Cardiac fibroblast (primary cell): ENCODE measurements at regions not wholly inside any gene's neighbourhood (a gene's known extent, or its start where the extent isn't known, plus 50 kb on each side); places are given as distances from the start of the nearest gene placed in this dataset.

Source experiments
- DNase-seq, 2 donors: peaks; one replicate each; pipeline versions ENCODE4 v3.0.0 to v3.0.0-alpha.2; 2010; ENCODE audit warnings: low read depth in 2 of 2
- H3K4me3 ChIP-seq, 2 donors: replicated peaks in 1 of 2; 1 replicate in 1 of 2; 2 replicates in 1 of 2; pipeline ENCODE4 v1.5.1; 2011; ENCODE audit warnings: low read depth in 2 of 2, low read length in 2 of 2, mild to moderate bottlenecking in 2 of 2, moderate library complexity in 1 of 2
- CTCF ChIP-seq: IDR thresholded peaks from one replicate; pipeline ENCODE4 v1.5.1; 2011; ENCODE audit warnings: low read depth, mild to moderate bottlenecking, low read length, inconsistent platforms

GRCh38 chr1:4265836-4266235 lies 365.8 kb upstream of the C1orf174 start:
- TF ChIP-seq CTCF, result no peak
- no peak for DNase-seq
- no peak overlapping the region for H3K4me3 ChIP-seq

- no peak for TF ChIP-seq CTCF
- H3K4me3 ChIP-seq, result no peak overlapping the region
- DNase-seq, result no peak
These were observed 367.5 kb upstream of the C1orf174 start for GRCh38 chr1:4267381-4268261.

GRCh38 chr1:4268262-4268888 lies 368.3 kb upstream of the C1orf174 start:
- DNase-seq, result no peak
- TF ChIP-seq CTCF, result no peak

GRCh38 chr1:4268889-4269284 lies 368.8 kb upstream of the C1orf174 start:
- no peak for DNase-seq
- no peak for TF ChIP-seq CTCF
- no peak overlapping the region for H3K4me3 ChIP-seq

More at GRCh38 chr1:4268262-4268888, 368.3 kb upstream of the C1orf174 start:
- no peak overlapping the region for H3K4me3 ChIP-seq

GRCh38 chr1:4269330-4269729 lies 369.3 kb upstream of the C1orf174 start:
- TF ChIP-seq CTCF, result no peak
- no peak overlapping the region for H3K4me3 ChIP-seq
- DNase-seq, result no peak

- no peak overlapping the region for H3K4me3 ChIP-seq
- DNase-seq, result no peak
- TF ChIP-seq CTCF, result no peak
These were observed 370.0 kb upstream of the C1orf174 start for GRCh38 chr1:4269952-4270570.
